ENCODE measurements at regions not wholly inside any gene's neighbourhood (a gene's known extent, or its start where the extent isn't known, plus 50 kb on each side); places are given as distances from the start of the nearest gene placed in this dataset.
"Not testable (repeated sequence)": the region's sequence is repeated elsewhere in the genome, so short reads cannot be mapped to it uniquely, and the experiment has no call there.

DNA sequence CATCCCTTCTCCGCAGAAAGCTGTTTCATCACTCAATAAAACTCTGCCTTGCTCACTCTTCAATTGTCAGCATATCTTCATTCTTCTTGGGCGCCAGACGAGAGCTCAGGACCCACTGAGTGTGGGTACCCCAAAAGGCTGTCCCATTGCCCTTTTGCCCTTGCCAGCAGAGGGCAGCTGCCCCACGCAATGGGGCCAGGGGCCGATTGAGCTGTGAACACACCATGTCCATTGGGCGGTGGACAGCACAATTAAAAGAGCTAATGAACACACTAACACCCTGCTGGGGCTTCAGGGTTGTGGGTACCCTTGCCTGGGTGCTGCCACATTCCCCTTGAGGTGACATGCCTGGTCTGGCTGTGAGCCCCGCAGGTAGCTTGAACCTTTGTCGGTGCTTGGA lies 487.2 kb upstream of the NUDT12 start:
- Mint-ChIP-seq H3K27ac (no peak overlapping the region), H3K9me3 (no peaks in the 10 kb centered on the region), H3K4me1 (peaks cover 34% of the 10 kb centered on the region), H3K36me3 (ENCODE audit: low read depth) (no peaks in the 10 kb centered on the region), H3K27me3 (ENCODE audit: low read depth, poor library complexity) (no peaks in the 10 kb centered on the region), H3K4me3 (no peak overlapping the region)
- TF ChIP-seq, protein P1, sequence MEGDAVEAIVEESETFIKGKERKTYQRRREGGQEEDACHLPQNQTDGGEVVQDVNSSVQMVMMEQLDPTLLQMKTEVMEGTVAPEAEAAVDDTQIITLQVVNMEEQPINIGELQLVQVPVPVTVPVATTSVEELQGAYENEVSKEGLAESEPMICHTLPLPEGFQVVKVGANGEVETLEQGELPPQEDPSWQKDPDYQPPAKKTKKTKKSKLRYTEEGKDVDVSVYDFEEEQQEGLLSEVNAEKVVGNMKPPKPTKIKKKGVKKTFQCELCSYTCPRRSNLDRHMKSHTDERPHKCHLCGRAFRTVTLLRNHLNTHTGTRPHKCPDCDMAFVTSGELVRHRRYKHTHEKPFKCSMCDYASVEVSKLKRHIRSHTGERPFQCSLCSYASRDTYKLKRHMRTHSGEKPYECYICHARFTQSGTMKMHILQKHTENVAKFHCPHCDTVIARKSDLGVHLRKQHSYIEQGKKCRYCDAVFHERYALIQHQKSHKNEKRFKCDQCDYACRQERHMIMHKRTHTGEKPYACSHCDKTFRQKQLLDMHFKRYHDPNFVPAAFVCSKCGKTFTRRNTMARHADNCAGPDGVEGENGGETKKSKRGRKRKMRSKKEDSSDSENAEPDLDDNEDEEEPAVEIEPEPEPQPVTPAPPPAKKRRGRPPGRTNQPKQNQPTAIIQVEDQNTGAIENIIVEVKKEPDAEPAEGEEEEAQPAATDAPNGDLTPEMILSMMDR (IDR thresholded peaks at IDR 0.05), result no peak
- no peak for DNase-seq

DNA sequence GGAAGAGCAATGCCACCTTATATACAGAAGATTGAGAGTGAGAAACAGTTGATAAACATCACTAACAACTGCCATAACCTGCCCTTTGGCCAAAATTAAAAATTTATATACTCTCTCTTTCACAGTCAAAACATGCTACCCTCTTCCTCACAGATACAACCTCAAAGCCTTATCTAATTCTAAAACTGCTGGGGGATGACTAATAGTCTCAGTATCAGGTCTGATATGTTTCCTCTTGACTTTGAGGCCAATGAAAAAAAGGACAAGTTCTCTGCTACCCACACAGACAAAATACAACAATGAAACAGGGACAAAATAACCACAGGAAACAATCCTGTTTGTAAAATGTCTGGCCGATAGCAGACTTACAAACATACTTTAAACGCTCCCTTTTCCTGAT lies 485.6 kb upstream of the NUDT12 start:
- Mint-ChIP-seq H3K9me3 (no peaks in the 10 kb centered on the region), H3K4me3 (no peak overlapping the region), H3K27me3 (ENCODE audit: low read depth, poor library complexity) (no peaks in the 10 kb centered on the region), H3K36me3 (ENCODE audit: low read depth) (no peaks in the 10 kb centered on the region), H3K4me1 (peaks cover 34% of the 10 kb centered on the region), H3K27ac (no peak overlapping the region)
- no peak for DNase-seq
- TF ChIP-seq, protein P1 (IDR thresholded peaks at IDR 0.05), result no peak

DNA sequence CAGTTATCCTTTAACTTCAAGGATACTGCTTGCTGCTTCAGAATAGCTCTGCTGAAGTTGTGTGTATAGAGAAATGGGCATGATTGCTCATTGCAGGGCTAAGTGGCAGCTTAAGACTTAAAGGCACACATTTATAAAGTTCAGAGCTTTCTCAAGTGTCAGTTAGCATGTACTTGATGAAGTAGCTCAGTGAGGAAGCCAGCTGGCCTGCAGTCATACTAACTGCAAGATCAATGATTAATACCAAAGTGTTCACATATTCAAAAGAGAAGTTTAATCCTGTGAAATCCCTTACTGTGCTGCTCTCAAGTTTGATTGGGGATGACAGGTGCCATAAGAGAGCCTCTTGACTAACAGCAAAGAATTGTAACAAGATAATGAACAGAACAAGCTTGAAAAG lies 483.4 kb upstream of the NUDT12 start:
- TF ChIP-seq, protein P1 (IDR thresholded peaks at IDR 0.05), result no peak
- no peak for DNase-seq
- no peaks in the 10 kb centered on the region for H3K9me3 Mint-ChIP-seq
- no peak overlapping the region for H3K4me3 Mint-ChIP-seq
- H3K36me3 Mint-ChIP-seq (ENCODE audit: low read depth), result no peaks in the 10 kb centered on the region
- H3K4me1 Mint-ChIP-seq, result peaks cover 25% of the 10 kb centered on the region
- H3K27me3 Mint-ChIP-seq (ENCODE audit: low read depth, poor library complexity), result no peaks in the 10 kb centered on the region
- H3K27ac Mint-ChIP-seq, result no peak overlapping the region

DNA sequence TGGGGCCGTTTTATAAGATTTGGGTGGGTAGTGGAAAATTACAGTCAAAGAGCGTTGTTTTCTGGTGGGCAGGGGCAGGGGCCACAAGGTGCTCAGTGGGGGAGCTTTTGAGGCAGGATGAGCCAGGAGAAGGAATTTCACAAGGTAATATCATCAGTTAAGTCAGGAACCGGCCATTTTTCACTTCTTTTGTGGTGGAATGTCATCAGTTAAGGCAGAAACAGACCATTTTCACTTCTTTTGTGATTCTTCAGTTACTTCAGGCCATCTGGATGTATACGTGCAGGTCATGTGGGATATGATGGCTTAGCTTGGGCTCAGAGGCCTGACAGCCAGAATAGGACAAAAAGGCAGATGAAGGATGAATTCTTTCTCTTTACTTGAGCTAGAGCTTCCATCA lies 477.3 kb upstream of the NUDT12 start:
- not testable (repeated sequence) for H3K4me1 Mint-ChIP-seq; DNase-seq; H3K36me3 Mint-ChIP-seq (ENCODE audit: low read depth); H3K9me3 Mint-ChIP-seq; H3K4me3 Mint-ChIP-seq; H3K27ac Mint-ChIP-seq; H3K27me3 Mint-ChIP-seq (ENCODE audit: low read depth, poor library complexity)

DNA sequence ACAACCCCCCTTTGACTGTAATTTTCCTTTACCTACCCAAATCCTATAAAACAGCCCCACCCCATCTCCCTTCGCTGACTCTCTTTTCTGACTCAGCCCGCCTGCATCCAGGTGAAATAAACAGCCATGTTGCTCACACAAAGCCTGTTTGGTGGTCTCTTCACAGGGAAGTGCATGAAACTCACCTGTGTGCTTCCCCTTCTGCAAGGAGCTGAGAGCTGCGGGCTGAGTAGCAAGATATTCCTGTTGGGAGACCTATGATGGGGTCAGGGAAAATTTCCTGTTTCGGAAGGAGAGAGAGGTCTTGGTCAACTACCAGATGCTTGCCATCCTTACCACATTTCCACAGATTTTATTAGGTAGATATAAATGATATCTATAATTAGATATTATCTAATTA lies 474.5 kb upstream of the NUDT12 start:
- not testable (repeated sequence) for DNase-seq; H3K4me3 Mint-ChIP-seq; H3K27me3 Mint-ChIP-seq (ENCODE audit: low read depth, poor library complexity); H3K27ac Mint-ChIP-seq; H3K36me3 Mint-ChIP-seq (ENCODE audit: low read depth); H3K4me1 Mint-ChIP-seq
- peaks cover 13% of the 10 kb centered on the region for H3K9me3 Mint-ChIP-seq

DNA sequence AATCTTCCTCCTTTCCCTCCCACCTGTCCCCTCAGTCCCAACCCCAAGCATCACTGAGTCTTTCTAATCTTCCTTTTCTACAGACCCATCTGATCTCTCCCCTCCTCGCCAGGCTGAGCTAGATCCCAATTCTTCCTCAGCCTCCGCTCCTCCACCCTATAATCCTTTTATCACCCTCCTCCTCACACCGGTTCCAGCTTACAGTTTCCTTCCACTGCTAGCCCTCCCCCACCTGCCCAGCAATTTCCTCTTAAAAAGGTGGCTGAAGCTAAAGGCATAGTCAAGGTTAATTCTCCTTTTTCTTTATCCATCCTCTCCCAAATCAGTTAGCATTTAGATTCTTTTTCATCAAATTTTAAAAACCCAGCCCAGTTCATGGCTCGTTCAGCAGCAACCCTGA lies 470.6 kb upstream of the NUDT12 start:
- H3K27ac Mint-ChIP-seq; DNase-seq; H3K4me1 Mint-ChIP-seq; H3K36me3 Mint-ChIP-seq (ENCODE audit: low read depth); H3K27me3 Mint-ChIP-seq (ENCODE audit: low read depth, poor library complexity); H3K4me3 Mint-ChIP-seq: not testable (repeated sequence)
- H3K9me3 Mint-ChIP-seq, result peaks cover 31% of the 10 kb centered on the region

DNA sequence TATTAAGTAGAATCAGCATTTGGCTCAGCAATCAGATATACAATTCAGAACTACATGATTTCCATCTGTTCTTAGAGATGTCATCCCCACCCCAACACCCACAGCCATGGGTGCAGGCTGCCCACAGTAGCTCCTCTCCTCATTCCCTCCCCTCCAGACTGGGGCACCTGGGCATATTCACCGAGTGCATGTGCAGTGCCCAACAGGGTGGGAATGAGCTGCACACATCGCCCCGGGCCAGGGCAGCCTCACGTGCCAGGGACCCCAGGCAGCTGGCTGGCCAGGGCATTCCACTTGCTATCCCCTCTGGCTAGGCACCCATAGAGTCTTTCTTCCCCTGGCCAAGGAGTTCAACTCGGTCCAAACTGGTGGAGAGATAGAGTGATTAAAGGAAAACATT lies 461.9 kb upstream of the NUDT12 start:
- Mint-ChIP-seq H3K36me3 (ENCODE audit: low read depth) (no peaks in the 10 kb centered on the region), H3K4me1 (no peaks in the 10 kb centered on the region), H3K27ac (peak overlapping the region; percentile 39), H3K4me3 (no peak overlapping the region), H3K27me3 (ENCODE audit: low read depth, poor library complexity) (peaks cover 3% of the 10 kb centered on the region), H3K9me3 (peaks cover 6% of the 10 kb centered on the region)
- DNase-seq, result no peak
- TF ChIP-seq, protein P1 (IDR thresholded peaks at IDR 0.05), result no peak

DNA sequence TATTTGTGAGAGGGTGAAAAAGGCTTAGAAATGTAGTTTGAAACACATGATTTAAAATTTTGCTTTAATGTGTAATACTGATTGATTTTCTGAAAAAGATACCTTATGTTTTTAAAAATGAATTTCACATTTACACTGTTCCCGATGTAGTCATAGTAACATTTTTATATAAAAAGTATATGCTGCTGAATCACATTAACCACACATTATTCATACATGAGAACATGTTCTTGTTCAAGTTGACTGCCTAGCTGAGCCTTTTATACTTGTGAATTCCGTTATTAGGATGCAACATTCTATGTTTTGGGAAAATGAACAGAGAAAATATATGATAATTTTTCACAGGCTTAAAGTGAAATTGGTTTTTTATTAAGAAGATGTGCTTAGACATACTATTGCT lies 461.1 kb upstream of the NUDT12 start:
- Mint-ChIP-seq H3K4me3 (no peak overlapping the region), H3K9me3 (peaks cover 13% of the 10 kb centered on the region), H3K27me3 (ENCODE audit: low read depth, poor library complexity) (peaks cover 4% of the 10 kb centered on the region), H3K36me3 (ENCODE audit: low read depth) (peaks cover 3% of the 10 kb centered on the region), H3K4me1 (no peaks in the 10 kb centered on the region), H3K27ac (no peak overlapping the region)
- DNase-seq, result no peak
- TF ChIP-seq, protein P1 (IDR thresholded peaks at IDR 0.05), result no peak

All from nephron progenitor cell (in vitro differentiated cells).